GM23338 (cell line): ENCODE measurements at regions not wholly inside any gene's neighbourhood (a gene's known extent, or its start where the extent isn't known, plus 50 kb on each side); places are given as distances from the start of the nearest gene placed in this dataset.

Experiments
- ATAC-seq: fragments of 200-7000 bp; cut with Tn5 transposase; 3 replicates; pipeline ENCODE4 v1.9.1; 2020
- DNase-seq: peaks from one replicate; pipeline ENCODE4 v3.0.0-alpha.2; 2015; ENCODE audit warnings: low spot score
- H2AFZ ChIP-seq: fragments of 200-600 bp; sonication (generic); 2 replicates; pipeline ENCODE4 v1.8.0; 2016; ENCODE audit warnings: antibody characterized with exemption, mild to moderate bottlenecking, moderate library complexity
- H3F3A ChIP-seq: fragments of 200-600 bp; sonication (generic); replicated peaks from 2 replicates; pipeline ENCODE4 v1.8.0; 2017; ENCODE audit warnings: antibody characterized with exemption, mixed run types, low read depth
- H3K27ac ChIP-seq: fragments of 200-600 bp; sonication (generic); 2 replicates; pipeline ENCODE4 v1.6.1; 2016; ENCODE audit warnings: low read depth
- H3K27me3 ChIP-seq: fragments of 200-600 bp; sonication (generic); 2 replicates; pipeline ENCODE4 v1.8.0; 2016; ENCODE audit warnings: mild to moderate bottlenecking, mixed run types, moderate library complexity; ENCODE audit not compliant: insufficient read depth
- H3K36me3 ChIP-seq: fragments of 200-600 bp; sonication (generic); 2 replicates; pipeline ENCODE4 v1.8.0; 2016; ENCODE audit warnings: mild to moderate bottlenecking; ENCODE audit not compliant: insufficient read depth
- H3K4me1 ChIP-seq: fragments of 200-600 bp; sonication (generic); 2 replicates; pipeline ENCODE4 v1.8.0; 2016; ENCODE audit warnings: mild to moderate bottlenecking, moderate library complexity; ENCODE audit not compliant: insufficient read depth
- H3K4me2 ChIP-seq: fragments of 200-600 bp; sonication (generic); 2 replicates; pipeline ENCODE4 v1.7.1; 2017; ENCODE audit warnings: mixed run types
- H3K4me3 ChIP-seq: fragments of 200-600 bp; sonication (generic); 2 replicates; pipeline ENCODE4 v1.6.1; 2016; ENCODE audit warnings: mixed run types
- H3K79me2 ChIP-seq: fragments of 200-600 bp; sonication (generic); replicated peaks from 2 replicates; pipeline ENCODE4 v1.8.0; 2017; ENCODE audit warnings: mild to moderate bottlenecking; ENCODE audit not compliant: insufficient read depth
- H3K9me2 ChIP-seq: fragments of 200-600 bp; sonication (generic); 2 replicates; pipeline ENCODE4 v1.8.0; 2017; ENCODE audit not compliant: insufficient read depth
- H4K20me1 ChIP-seq: fragments of 200-600 bp; sonication (generic); replicated peaks from 2 replicates; pipeline ENCODE4 v1.8.0; 2017; ENCODE audit warnings: mild to moderate bottlenecking; ENCODE audit not compliant: insufficient read depth
- H3K27ac Mint-ChIP-seq: 2 replicates; pipeline ENCODE4 v1.8.0; 2020; ENCODE audit warnings: inconsistent platforms, mild to moderate bottlenecking, moderate library complexity, mixed read lengths
- H3K27me3 Mint-ChIP-seq: 3 replicates; pipeline ENCODE4 v1.8.0; 2022; ENCODE audit warnings: low read depth, mild to moderate bottlenecking, moderate library complexity, mixed read lengths, inconsistent platforms; ENCODE audit not compliant: insufficient read depth, poor library complexity
- H3K36me3 Mint-ChIP-seq: 3 replicates; pipeline ENCODE4 v1.8.0; 2021; ENCODE audit warnings: low read depth, mild to moderate bottlenecking, inconsistent platforms, moderate library complexity, mixed read lengths
- H3K4me1 Mint-ChIP-seq: 3 replicates; pipeline ENCODE4 v1.8.0; 2020; ENCODE audit warnings: mild to moderate bottlenecking, inconsistent platforms, mixed read lengths
- H3K4me3 Mint-ChIP-seq: 3 replicates; pipeline ENCODE4 v1.8.0; 2021; ENCODE audit warnings: moderate library complexity, mild to moderate bottlenecking, inconsistent platforms, mixed read lengths
- H3K9me3 Mint-ChIP-seq: 3 replicates; pipeline ENCODE4 v1.8.0; 2020; ENCODE audit warnings: moderate library complexity, mild to moderate bottlenecking, inconsistent platforms, mixed read lengths
- NANOG ChIP-seq: IDR thresholded peaks from 2 replicates; pipeline ENCODE4 v1.6.1; 2016; ENCODE audit warnings: antibody characterized with exemption, borderline replicate concordance
- POLR2AphosphoS5 ChIP-seq: IDR thresholded peaks from 2 replicates; pipeline ENCODE4 v1.6.1; 2016; ENCODE audit warnings: antibody characterized with exemption, low read depth
- STAT1 ChIP-seq: IDR thresholded peaks from one replicate; pipeline ENCODE4 v1.6.1; 2016; ENCODE audit warnings: antibody characterized with exemption; ENCODE audit not compliant: unreplicated experiment
- ZNF114 ChIP-seq: fragments of 250-450 bp; sonication (Bioruptor Pico); IDR thresholded peaks from 2 replicates; pipeline ENCODE4 v1.5.0; 2020; ENCODE audit warnings: mild to moderate bottlenecking, moderate library complexity
- TF ChIP-seq, protein P1 (sequence below): IDR thresholded peaks from 2 replicates; pipeline ENCODE4 v1.6.1; 2016; ENCODE audit warnings: antibody characterized with exemption
- TF ChIP-seq, protein P2 (sequence below), 2 experiments: fragments of 200-600 bp in 1 of 2; sonication (generic) in 1 of 2; conservative IDR thresholded peaks; 2 replicates each; pipeline versions ENCODE4 v1.5.1 to v1.6.1; 2016 to 2017; ENCODE audit warnings: antibody characterized with exemption in 2 of 2, low read depth in 2 of 2, mild to moderate bottlenecking in 2 of 2, moderate library complexity in 1 of 2
- TF ChIP-seq, protein P3 (sequence below): fragments of 250-450 bp; sonication (Bioruptor Pico); IDR thresholded peaks from 2 replicates; pipeline ENCODE4 v1.5.0; 2020; ENCODE audit warnings: mild to moderate bottlenecking, moderate library complexity

DNA sequence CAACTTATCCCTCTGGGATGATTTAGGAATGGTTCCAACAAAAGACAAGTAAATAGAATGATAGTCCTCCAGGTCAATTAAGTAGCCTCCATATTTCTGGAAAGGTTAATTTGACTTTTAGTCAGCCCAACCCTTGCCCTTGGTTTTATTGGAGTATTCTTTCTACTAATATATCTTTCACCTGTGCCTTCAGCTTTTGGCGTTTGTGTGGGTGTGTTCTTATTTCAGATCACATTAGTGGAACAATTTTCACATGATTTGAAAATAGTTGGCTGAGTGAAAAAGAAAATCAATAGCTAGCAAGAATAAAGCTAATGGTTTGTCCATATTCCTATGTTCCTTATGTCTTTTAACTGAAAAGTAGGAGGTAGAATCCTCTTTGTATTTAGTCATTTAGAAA lies 239.6 kb upstream of the SGK1 start (continued):
- TF ChIP-seq POLR2AphosphoS5: no peak

DNA sequence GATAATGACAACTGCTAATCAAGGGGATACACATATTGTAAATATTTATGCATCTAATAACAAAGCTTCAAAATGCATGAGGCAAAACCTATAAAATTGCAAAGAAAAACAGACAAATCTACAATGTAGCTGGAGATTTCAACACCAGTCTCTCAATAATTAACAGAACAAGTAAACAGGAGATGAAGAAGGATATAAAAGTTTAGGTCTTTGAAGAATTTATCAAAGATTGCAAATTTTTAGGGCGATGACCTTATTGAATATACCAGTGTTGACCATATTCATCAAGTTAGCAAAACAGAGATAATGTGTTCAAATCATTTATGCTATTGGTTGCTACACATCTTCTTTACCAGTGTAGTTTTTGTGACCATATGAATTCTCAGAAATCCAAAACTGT lies 237.8 kb upstream of the SGK1 start:
- Mint-ChIP-seq H3K27me3 (no peaks in the 10 kb centered on the region), H3K4me3 (no peak overlapping the region), H3K36me3 (no peaks in the 10 kb centered on the region), H3K27ac (no peak overlapping the region), H3K9me3 (no peaks in the 10 kb centered on the region), H3K4me1 (peaks cover 10% of the 10 kb centered on the region)
- Histone ChIP-seq H3K4me1 (0 out of 2 replicates have a peak, but pooled peaks cover 7% of the 10 kb centered on the region), H3K9me2 (no peaks in the 10 kb centered on the region), H3F3A (no peaks in the 10 kb centered on the region), H3K4me2 (no peak overlapping the region), H3K4me3 (no peak overlapping the region), H3K79me2 (no peaks in the 10 kb centered on the region), H3K27me3 (no peaks in the 10 kb centered on the region), H3K36me3 (no peaks in the 10 kb centered on the region), H3K27ac (no peak overlapping the region), H4K20me1 (no peaks in the 10 kb centered on the region), H2AFZ (no peak overlapping the region)
- TF ChIP-seq, protein P1, sequence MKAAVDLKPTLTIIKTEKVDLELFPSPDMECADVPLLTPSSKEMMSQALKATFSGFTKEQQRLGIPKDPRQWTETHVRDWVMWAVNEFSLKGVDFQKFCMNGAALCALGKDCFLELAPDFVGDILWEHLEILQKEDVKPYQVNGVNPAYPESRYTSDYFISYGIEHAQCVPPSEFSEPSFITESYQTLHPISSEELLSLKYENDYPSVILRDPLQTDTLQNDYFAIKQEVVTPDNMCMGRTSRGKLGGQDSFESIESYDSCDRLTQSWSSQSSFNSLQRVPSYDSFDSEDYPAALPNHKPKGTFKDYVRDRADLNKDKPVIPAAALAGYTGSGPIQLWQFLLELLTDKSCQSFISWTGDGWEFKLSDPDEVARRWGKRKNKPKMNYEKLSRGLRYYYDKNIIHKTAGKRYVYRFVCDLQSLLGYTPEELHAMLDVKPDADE: no peak
- TF ChIP-seq ZNF114 (CRISPR knock-in tag): no peak
- TF ChIP-seq STAT1: no peak
- TF ChIP-seq, protein P2, sequence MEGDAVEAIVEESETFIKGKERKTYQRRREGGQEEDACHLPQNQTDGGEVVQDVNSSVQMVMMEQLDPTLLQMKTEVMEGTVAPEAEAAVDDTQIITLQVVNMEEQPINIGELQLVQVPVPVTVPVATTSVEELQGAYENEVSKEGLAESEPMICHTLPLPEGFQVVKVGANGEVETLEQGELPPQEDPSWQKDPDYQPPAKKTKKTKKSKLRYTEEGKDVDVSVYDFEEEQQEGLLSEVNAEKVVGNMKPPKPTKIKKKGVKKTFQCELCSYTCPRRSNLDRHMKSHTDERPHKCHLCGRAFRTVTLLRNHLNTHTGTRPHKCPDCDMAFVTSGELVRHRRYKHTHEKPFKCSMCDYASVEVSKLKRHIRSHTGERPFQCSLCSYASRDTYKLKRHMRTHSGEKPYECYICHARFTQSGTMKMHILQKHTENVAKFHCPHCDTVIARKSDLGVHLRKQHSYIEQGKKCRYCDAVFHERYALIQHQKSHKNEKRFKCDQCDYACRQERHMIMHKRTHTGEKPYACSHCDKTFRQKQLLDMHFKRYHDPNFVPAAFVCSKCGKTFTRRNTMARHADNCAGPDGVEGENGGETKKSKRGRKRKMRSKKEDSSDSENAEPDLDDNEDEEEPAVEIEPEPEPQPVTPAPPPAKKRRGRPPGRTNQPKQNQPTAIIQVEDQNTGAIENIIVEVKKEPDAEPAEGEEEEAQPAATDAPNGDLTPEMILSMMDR (conservative IDR thresholded peaks at IDR 0.05; ENCODE audit: low read depth in 2 of 2): no peak
- no peak for TF ChIP-seq NANOG
- ATAC-seq (no peak), DNase-seq (no peak)

DNA sequence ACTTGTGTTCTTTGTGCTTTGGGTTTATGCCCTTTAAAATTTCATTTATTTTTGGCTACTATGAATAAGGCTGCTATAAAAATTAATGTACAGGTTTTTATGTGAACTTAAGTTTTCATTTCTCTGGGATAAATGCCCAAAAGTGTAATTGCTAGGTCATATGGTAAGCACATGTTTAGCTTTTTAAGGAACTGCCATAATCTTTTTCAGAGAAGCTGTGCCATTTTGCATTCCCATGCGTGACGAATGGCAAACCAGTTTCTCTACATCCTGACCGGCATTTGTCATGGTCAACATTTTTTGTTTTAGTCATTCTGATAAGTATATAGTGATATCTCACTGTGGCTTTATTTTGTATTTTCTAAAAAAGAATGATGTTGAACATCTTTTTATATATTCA lies 236.0 kb upstream of the SGK1 start:
- Histone ChIP-seq H4K20me1 (no peaks in the 10 kb centered on the region), H3K4me1 (peaks cover 15% of the 10 kb centered on the region), H3K79me2 (no peaks in the 10 kb centered on the region), H3K9me2 (no peaks in the 10 kb centered on the region), H3K4me3 (no peak overlapping the region), H3K27ac (no peak overlapping the region), H3K4me2 (no peak overlapping the region), H3K27me3 (no peaks in the 10 kb centered on the region), H3K36me3 (no peaks in the 10 kb centered on the region), H2AFZ (no peak overlapping the region), H3F3A (no peaks in the 10 kb centered on the region)
- DNase-seq (no peak), ATAC-seq (no peak)
- Mint-ChIP-seq H3K36me3 (no peaks in the 10 kb centered on the region), H3K27me3 (peaks cover 2% of the 10 kb centered on the region), H3K4me3 (no peak overlapping the region), H3K27ac (no peak overlapping the region), H3K9me3 (no peaks in the 10 kb centered on the region), H3K4me1 (peaks cover 15% of the 10 kb centered on the region)
- TF ChIP-seq, protein P3, sequence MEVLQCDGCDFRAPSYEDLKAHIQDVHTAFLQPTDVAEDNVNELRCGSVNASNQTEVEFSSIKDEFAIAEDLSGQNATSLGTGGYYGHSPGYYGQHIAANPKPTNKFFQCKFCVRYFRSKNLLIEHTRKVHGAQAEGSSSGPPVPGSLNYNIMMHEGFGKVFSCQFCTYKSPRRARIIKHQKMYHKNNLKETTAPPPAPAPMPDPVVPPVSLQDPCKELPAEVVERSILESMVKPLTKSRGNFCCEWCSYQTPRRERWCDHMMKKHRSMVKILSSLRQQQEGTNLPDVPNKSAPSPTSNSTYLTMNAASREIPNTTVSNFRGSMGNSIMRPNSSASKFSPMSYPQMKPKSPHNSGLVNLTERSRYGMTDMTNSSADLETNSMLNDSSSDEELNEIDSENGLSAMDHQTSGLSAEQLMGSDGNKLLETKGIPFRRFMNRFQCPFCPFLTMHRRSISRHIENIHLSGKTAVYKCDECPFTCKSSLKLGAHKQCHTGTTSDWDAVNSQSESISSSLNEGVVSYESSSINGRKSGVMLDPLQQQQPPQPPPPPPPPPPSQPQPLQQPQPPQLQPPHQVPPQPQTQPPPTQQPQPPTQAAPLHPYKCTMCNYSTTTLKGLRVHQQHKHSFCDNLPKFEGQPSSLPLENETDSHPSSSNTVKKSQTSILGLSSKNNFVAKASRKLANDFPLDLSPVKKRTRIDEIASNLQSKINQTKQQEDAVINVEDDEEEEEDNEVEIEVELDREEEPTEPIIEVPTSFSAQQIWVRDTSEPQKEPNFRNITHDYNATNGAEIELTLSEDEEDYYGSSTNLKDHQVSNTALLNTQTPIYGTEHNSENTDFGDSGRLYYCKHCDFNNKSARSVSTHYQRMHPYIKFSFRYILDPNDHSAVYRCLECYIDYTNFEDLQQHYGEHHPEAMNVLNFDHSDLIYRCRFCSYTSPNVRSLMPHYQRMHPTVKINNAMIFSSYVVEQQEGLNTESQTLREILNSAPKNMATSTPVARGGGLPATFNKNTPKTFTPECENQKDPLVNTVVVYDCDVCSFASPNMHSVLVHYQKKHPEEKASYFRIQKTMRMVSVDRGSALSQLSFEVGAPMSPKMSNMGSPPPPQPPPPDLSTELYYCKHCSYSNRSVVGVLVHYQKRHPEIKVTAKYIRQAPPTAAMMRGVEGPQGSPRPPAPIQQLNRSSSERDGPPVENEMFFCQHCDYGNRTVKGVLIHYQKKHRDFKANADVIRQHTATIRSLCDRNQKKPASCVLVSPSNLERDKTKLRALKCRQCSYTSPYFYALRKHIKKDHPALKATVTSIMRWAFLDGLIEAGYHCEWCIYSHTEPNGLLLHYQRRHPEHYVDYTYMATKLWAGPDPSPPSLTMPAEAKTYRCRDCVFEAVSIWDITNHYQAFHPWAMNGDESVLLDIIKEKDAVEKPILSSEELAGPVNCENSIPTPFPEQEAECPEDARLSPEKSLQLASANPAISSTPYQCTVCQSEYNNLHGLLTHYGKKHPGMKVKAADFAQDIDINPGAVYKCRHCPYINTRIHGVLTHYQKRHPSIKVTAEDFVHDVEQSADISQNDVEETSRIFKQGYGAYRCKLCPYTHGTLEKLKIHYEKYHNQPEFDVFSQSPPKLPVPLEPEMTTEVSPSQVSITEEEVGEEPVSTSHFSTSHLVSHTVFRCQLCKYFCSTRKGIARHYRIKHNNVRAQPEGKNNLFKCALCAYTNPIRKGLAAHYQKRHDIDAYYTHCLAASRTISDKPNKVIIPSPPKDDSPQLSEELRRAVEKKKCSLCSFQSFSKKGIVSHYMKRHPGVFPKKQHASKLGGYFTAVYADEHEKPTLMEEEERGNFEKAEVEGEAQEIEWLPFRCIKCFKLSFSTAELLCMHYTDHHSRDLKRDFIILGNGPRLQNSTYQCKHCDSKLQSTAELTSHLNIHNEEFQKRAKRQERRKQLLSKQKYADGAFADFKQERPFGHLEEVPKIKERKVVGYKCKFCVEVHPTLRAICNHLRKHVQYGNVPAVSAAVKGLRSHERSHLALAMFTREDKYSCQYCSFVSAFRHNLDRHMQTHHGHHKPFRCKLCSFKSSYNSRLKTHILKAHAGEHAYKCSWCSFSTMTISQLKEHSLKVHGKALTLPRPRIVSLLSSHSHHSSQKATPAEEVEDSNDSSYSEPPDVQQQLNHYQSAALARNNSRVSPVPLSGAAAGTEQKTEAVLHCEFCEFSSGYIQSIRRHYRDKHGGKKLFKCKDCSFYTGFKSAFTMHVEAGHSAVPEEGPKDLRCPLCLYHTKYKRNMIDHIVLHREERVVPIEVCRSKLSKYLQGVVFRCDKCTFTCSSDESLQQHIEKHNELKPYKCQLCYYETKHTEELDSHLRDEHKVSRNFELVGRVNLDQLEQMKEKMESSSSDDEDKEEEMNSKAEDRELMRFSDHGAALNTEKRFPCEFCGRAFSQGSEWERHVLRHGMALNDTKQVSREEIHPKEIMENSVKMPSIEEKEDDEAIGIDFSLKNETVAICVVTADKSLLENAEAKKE: no peak
- TF ChIP-seq POLR2AphosphoS5 (no peak), NANOG (no peak)
